Mammary epithelial cell (primary cell): ENCODE measurements at regions not wholly inside any gene's neighbourhood (a gene's known extent, or its start where the extent isn't known, plus 50 kb on each side); places are given as distances from the start of the nearest gene placed in this dataset.

Experiments
- EZH2 ChIP-seq: IDR thresholded peaks from 2 replicates; pipeline ENCODE4 v1.6.1; 2012; ENCODE audit warnings: low read length, inconsistent platforms, borderline replicate concordance
- TF ChIP-seq, protein P1 (sequence below), 2 donors: IDR thresholded peaks in 1 of 2; conservative IDR thresholded peaks in 1 of 2; 2 replicates each; pipeline ENCODE4 v1.5.1; 2011 to 2012; ENCODE audit warnings: inconsistent platforms in 2 of 2, low read length in 2 of 2, mild to moderate bottlenecking in 2 of 2, control low read depth in 1 of 2, low read depth in 1 of 2; ENCODE audit not compliant: insufficient read depth in 1 of 2; ENCODE audit errors: extremely low read depth in 1 of 2

- TF ChIP-seq, protein P1, sequence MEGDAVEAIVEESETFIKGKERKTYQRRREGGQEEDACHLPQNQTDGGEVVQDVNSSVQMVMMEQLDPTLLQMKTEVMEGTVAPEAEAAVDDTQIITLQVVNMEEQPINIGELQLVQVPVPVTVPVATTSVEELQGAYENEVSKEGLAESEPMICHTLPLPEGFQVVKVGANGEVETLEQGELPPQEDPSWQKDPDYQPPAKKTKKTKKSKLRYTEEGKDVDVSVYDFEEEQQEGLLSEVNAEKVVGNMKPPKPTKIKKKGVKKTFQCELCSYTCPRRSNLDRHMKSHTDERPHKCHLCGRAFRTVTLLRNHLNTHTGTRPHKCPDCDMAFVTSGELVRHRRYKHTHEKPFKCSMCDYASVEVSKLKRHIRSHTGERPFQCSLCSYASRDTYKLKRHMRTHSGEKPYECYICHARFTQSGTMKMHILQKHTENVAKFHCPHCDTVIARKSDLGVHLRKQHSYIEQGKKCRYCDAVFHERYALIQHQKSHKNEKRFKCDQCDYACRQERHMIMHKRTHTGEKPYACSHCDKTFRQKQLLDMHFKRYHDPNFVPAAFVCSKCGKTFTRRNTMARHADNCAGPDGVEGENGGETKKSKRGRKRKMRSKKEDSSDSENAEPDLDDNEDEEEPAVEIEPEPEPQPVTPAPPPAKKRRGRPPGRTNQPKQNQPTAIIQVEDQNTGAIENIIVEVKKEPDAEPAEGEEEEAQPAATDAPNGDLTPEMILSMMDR (conservative IDR thresholded peaks at IDR 0.05 in 1 of 2, IDR thresholded peaks at IDR 0.05 in 1 of 2; ENCODE audit: extremely low read depth in 1 of 2, insufficient read depth in 1 of 2, low read depth in 1 of 2, low read length in 2 of 2), result no peak
- TF ChIP-seq EZH2, result no peak
Observed at GRCh38 chrX:6930307-6930849, 217.1 kb upstream of the STS start.
